B cell (primary cell): ENCODE measurements at regions not wholly inside any gene's neighbourhood (a gene's known extent, or its start where the extent isn't known, plus 50 kb on each side); places are given as distances from the start of the nearest gene placed in this dataset.

Experiments
- ATAC-seq: fragments of 200-7000 bp; cut with Tn5 transposase; one replicate; pipeline ENCODE4 v1.10.0; 2021; ENCODE audit warnings: low read depth, mild to moderate bottlenecking, moderate number of reproducible peaks, moderate library complexity
- CTCF ChIA-PET: fragments of 350-600 bp; sonication (Branson Sonifier 250); formaldehyde crosslinking; loops from one replicate; lab custom pipeline; 2021; ENCODE audit warnings: antibody characterized with exemption, inconsistent platforms; lab: Charles Lee
- POLR2A ChIA-PET: fragments of 350-600 bp; sonication (Branson Sonifier 250); formaldehyde crosslinking; loops from one replicate; lab custom pipeline; 2021; ENCODE audit warnings: antibody characterized with exemption; lab: Charles Lee
- DNase-seq: peaks from one replicate; pipeline ENCODE4 v3.0.0; 2013
- H2AFZ ChIP-seq: 2 replicates; pipeline ENCODE4 v1.6.1; 2012; ENCODE audit warnings: mild to moderate bottlenecking, low read depth, low read length; ENCODE audit not compliant: insufficient read depth, poor library complexity, severe bottlenecking
- H3K27ac ChIP-seq, 2 donors: 1 replicate in 1 of 2; 2 replicates in 1 of 2; pipeline ENCODE4 v1.5.1; 2012 to 2013; ENCODE audit warnings: low read length in 2 of 2, mild to moderate bottlenecking in 2 of 2, moderate library complexity in 1 of 2
- H3K27me3 ChIP-seq, 4 experiments: fragments of 200-600 bp in 1 of 4; sonication (generic) in 1 of 4; replicated peaks in 1 of 4; 1 replicate in 2 of 4; 2 replicates in 2 of 4; pipeline versions ENCODE4 v1.6.1 to v1.7.0; 2013 to 2016; ENCODE audit warnings: low read length in 3 of 4, mild to moderate bottlenecking in 2 of 4, mixed read lengths in 1 of 4, moderate library complexity in 1 of 4; ENCODE audit not compliant: insufficient read depth in 4 of 4, control insufficient read depth in 3 of 4; ENCODE audit errors: control extremely low read depth in 1 of 4
- H3K36me3 ChIP-seq, 2 experiments: replicated peaks in 1 of 2; 1 replicate in 1 of 2; 2 replicates in 1 of 2; pipeline versions ENCODE4 v1.6.1 to v1.7.1; 2013; ENCODE audit warnings: low read length in 1 of 2; ENCODE audit not compliant: insufficient read depth in 2 of 2, control insufficient read depth in 1 of 2; ENCODE audit errors: control extremely low read depth in 1 of 2, extremely low read depth in 1 of 2
- H3K4me1 ChIP-seq, 2 donors: fragments of 200-600 bp in 1 of 2; sonication (generic) in 1 of 2; 1 replicate in 1 of 2; 2 replicates in 1 of 2; pipeline versions ENCODE4 v1.5.1 to v1.6.1; 2013 to 2017; ENCODE audit warnings: low read length in 2 of 2; ENCODE audit not compliant: control insufficient read depth in 2 of 2, insufficient read depth in 2 of 2
- H3K4me2 ChIP-seq: replicated peaks from 2 replicates; pipeline ENCODE3; 2012; ENCODE audit warnings: mild to moderate bottlenecking, low read depth, low read length; ENCODE audit not compliant: poor library complexity, severe bottlenecking
- H3K4me3 ChIP-seq, 5 experiments: fragments of 200-600 bp in 1 of 5; sonication (generic) in 1 of 5; 1 replicate in 3 of 5; 2 replicates in 2 of 5; pipeline versions ENCODE4 v1.5.1 to v1.7.0; 2011 to 2016; ENCODE audit warnings: low read length in 4 of 5, mild to moderate bottlenecking in 4 of 5, low read depth in 2 of 5, control low read depth in 1 of 5, moderate library complexity in 1 of 5; ENCODE audit not compliant: insufficient read depth in 1 of 5; ENCODE audit errors: control extremely low read depth in 1 of 5, extremely low read depth in 1 of 5
- H3K79me2 ChIP-seq: fragments of 200-600 bp; sonication (generic); one replicate; pipeline ENCODE4 v1.6.0; 2016; ENCODE audit warnings: low read length; ENCODE audit not compliant: control insufficient read depth, insufficient read depth
- H3K9ac ChIP-seq: fragments of 200-600 bp; sonication (generic); 2 replicates; pipeline ENCODE4 v1.6.1; 2017; ENCODE audit warnings: mild to moderate bottlenecking, low read length, moderate library complexity
- H3K9me3 ChIP-seq, 3 donors: one replicate each; pipeline versions ENCODE4 v1.6.1 to v1.7.1; 2013; ENCODE audit warnings: low read length in 2 of 3; ENCODE audit not compliant: control insufficient read depth in 2 of 3, insufficient read depth in 1 of 3; ENCODE audit errors: control extremely low read depth in 1 of 3
- H4K20me1 ChIP-seq: 2 replicates; pipeline ENCODE4 v1.6.0; 2012; ENCODE audit warnings: mild to moderate bottlenecking, low read length; ENCODE audit not compliant: insufficient read depth, control insufficient read depth, poor library complexity, severe bottlenecking
- H3K27ac Mint-ChIP-seq: one replicate; pipeline ENCODE4 v1.8.0; 2021; ENCODE audit warnings: mixed read lengths
- H3K27me3 Mint-ChIP-seq: one replicate; pipeline ENCODE4 v1.8.0; 2021; ENCODE audit warnings: mixed read lengths
- H3K4me1 Mint-ChIP-seq: one replicate; pipeline ENCODE4 v1.8.0; 2021; ENCODE audit warnings: mixed read lengths
- H3K4me3 Mint-ChIP-seq: one replicate; pipeline ENCODE4 v1.8.0; 2021; ENCODE audit warnings: mixed read lengths
- H3K9me3 Mint-ChIP-seq: one replicate; pipeline ENCODE4 v1.8.0; 2022; ENCODE audit warnings: mixed read lengths; ENCODE audit not compliant: insufficient read depth
- CTCF ChIP-seq: fragments of 200-600 bp; IDR thresholded peaks from one replicate; pipeline ENCODE4 v1.8.0; 2022; ENCODE audit warnings: antibody characterized with exemption, mild to moderate bottlenecking
- EZH2 ChIP-seq: IDR thresholded peaks from 2 replicates; pipeline ENCODE4 v1.6.1; 2012; ENCODE audit warnings: borderline replicate concordance, low read depth, mild to moderate bottlenecking, moderate library complexity, low read length; ENCODE audit not compliant: insufficient read depth, poor library complexity, severe bottlenecking
- WGBS: methylation state at CpG from one replicate; pipeline ENCODE4 v1.1.5; 2013; ENCODE audit warnings: missing lambda C conversion rate; ENCODE audit not compliant: insufficient coverage; 5-methylcytosine and 5-hydroxymethylcytosine counted together
- intact Hi-C: fragments of 100-400 bp; cut with micrococcal nuclease; formaldehyde crosslinking; loops from one replicate; pipeline ENCODE4 v1.10.0; 2022

GRCh38 chr6:115393821-115394220 lies 666.9 kb downstream of the FRK start:
- H3K79me2 ChIP-seq: no peaks in the 10 kb centered on the region
- no peaks in the 10 kb centered on the region for H3K36me3 ChIP-seq
- WGBS: 72% methylated on average over 5 of the region's 5 CpGs
- no peak overlapping the region for H3K4me3 ChIP-seq
- Mint-ChIP-seq H3K27ac (no peak overlapping the region), H3K9me3 (peaks cover 11% of the 10 kb centered on the region), H3K27me3 (no peaks in the 10 kb centered on the region), H3K4me3 (no peak overlapping the region), H3K4me1 (no peaks in the 10 kb centered on the region)
- TF ChIP-seq CTCF (no peak), EZH2 (no peak)
- no peak overlapping the region for H3K9ac ChIP-seq
- H3K27me3 ChIP-seq: no peaks in the 10 kb centered on the region
- no peak overlapping the region for H3K4me2 ChIP-seq
- no peak for DNase-seq
- POLR2A ChIA-PET: no interaction called here
- H4K20me1 ChIP-seq: no peaks in the 10 kb centered on the region
- H3K9me3 ChIP-seq: peaks cover 0 to 18% (median 0%) of the 10 kb centered on the region in 3 donors
- ATAC-seq: no peak
- no peak overlapping the region for H2AFZ ChIP-seq
- no peaks in the 10 kb centered on the region for H3K4me1 ChIP-seq
- CTCF ChIA-PET: no interaction called here
- H3K27ac ChIP-seq: no peak overlapping the region
- intact Hi-C loops: no loop called here

- DNase-seq (no peak), ATAC-seq (no peak)
- H3K27ac ChIP-seq: no peak overlapping the region
- H3K4me3 Mint-ChIP-seq: no peak overlapping the region
- no peak overlapping the region for H3K4me3 ChIP-seq
- H4K20me1 ChIP-seq: no peaks in the 10 kb centered on the region
- WGBS: no CpG with 5 or more reads among the region's 2 CpGs
- intact Hi-C loops: no loop called here
- POLR2A ChIA-PET: no interaction called here
- H3K27me3 Mint-ChIP-seq: no peaks in the 10 kb centered on the region
- H3K9me3 Mint-ChIP-seq: peaks cover 5% of the 10 kb centered on the region
- TF ChIP-seq EZH2 (no peak), CTCF (no peak)
- H3K79me2 ChIP-seq: no peaks in the 10 kb centered on the region
- no peak overlapping the region for H3K27ac Mint-ChIP-seq
- H3K4me1 Mint-ChIP-seq: no peaks in the 10 kb centered on the region
- no peaks in the 10 kb centered on the region for H3K27me3 ChIP-seq
- CTCF ChIA-PET: no interaction called here
- no peaks in the 10 kb centered on the region for H3K36me3 ChIP-seq
- H2AFZ ChIP-seq: no peak overlapping the region
- no peaks in the 10 kb centered on the region for H3K9me3 ChIP-seq
- H3K4me1 ChIP-seq: no peaks in the 10 kb centered on the region
- no peak overlapping the region for H3K9ac ChIP-seq
- no peak overlapping the region for H3K4me2 ChIP-seq
These were observed 690.5 kb downstream of the FRK start for GRCh38 chr6:115370202-115370601.
